NCI-H1694 (cell line): ENCODE measurements at regions not wholly inside any gene's neighbourhood (a gene's known extent, or its start where the extent isn't known, plus 50 kb on each side); places are given as distances from the start of the nearest gene placed in this dataset.

Experiments used
- DNase-seq: peaks from one replicate; lab custom pipeline; 2025; lab: John Stamatoyannopoulos, UW

DNA sequence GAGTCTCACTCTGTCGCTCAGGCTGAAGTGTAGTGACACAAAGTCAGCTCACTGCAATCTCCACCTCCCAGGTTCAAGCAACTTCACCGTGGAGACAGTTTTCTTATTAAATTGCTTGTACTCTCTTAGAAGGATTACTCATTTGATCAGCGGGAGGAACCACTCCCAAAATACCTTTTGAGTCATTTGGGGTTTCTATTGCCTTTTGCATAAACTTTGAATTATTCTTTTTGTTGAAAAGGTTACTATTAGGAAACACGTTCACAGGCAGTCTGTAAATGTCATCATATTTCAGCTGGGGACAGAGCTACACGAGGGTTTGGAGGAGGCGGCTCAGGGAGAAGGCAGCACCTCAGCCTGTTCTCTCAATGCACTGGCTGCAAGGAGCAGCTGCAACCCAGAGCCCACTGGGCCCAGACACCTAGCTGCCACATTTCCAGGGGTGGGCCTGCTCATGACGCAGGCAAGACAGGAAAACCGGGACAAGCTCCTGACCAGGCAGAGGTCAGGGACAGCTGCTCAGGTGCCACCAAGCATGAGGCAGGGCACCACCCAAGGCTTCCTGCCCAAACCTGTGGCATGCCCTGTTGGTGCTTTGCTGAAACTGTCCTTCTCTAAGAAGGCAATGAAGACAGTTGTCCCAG lies 205.9 kb downstream of the BMP7 start:
- no peak for DNase-seq

DNA sequence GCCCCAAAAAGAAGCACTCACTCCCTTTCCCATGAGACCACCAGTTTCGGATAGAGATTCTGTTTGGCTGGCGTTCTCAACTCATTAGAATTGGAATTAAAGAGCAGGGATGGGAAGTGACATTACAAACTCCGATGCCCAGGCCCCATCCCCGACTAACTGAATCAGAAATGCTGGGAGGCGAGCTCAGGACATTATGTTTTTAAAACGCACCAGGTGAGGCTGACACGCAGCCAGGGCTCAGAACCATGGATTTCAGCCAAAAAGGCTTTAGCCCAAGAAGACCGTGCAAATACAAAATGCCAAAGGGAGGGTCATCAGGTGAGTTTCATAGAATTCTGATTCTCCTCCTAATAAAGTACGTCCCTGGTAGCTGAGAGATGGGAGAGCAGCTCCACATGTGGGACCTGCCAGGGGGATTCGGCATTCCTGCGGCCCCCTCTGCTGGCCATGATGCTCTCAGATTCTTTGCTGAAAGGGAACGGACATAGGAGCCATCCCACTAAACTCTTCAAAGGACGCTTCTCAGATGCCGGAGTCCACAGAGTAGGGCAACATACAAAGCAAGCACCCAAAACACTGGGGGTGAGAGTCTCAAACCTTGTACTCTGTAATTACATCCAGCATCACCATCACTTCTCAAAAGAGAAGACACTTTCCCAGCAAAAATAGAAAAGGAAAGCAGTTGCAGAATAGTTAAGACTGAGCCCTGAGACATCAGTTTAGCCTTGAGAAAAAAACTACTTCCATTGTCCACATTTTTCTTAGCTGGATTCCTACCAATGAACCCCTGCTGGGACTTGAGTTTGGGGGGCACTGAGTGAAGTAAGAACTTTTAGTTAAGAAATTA lies 205.2 kb downstream of the BMP7 start:
- no peak for DNase-seq

- DNase-seq, result no peak
These were observed 204.2 kb downstream of the BMP7 start for GRCh38 chr20:57062241-57062640.

- DNase-seq, result no peak
These were observed 203.7 kb downstream of the BMP7 start for GRCh38 chr20:57062696-57063270.

- DNase-seq, result no peak
These were observed 201.6 kb downstream of the BMP7 start for GRCh38 chr20:57064836-57065235.

DNA sequence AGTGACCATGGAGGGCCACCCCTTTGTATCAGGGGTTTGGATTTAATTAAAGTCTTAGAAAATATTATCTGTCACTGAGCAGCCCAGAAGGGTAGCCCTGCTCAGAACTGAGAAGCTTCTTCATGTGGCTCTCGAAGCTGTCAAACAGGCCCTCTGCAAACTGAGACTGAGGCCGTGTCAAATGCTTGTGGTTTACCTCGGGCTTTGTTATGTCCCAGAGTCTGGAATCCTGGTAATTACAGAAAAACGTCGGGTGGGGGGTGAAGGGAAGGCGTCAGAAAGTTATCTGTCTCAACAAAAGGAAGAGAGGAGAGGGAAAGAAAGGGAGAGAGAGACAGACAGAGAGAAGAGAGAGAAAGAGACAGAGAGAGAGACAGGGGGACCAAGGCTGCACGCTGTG lies 200.8 kb downstream of the BMP7 start:
- DNase-seq, result no peak

- no peak for DNase-seq
These were observed 200.1 kb downstream of the BMP7 start for GRCh38 chr20:57066126-57066900.

DNA sequence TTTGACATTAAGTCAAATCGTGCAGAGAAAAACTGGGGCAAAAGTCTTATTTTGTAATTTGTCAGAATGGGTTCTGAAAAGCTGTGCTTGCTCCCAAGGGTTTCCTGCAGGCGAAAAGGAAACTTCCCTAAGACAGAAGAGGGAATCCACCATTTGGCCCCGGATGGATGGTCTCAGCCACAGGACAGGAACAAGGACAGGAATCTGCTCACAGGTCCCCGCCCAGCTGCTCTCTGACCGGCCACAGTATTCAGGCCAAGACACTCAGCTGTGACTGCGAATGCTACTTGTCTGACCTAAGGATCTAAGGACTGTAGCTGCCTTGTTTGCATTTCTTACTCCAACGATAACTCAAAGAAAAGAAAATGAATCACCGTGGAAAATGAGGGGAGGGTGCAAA lies 197.0 kb downstream of the BMP7 start:
- no peak for DNase-seq

DNA sequence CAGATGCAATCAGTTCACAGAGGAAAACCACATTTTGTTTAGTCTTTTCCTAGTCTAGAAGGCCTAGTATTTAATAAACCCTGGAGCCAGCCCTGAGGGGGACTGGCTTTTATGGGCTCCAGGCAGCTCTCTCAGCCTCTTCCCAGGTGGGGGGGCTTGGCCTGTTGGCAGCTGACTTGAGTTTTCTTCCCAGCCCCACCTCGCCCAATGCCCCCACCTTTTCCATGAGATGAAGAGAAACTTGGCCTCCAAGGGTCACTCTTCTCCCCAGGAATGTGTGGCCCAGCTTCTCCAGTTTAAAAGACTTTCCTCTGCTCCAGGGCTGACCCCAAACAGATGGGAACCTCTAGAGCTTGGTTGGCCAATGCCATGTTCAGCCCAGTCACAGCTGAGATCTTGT lies 196.1 kb downstream of the BMP7 start:
- DNase-seq, result no peak

DNA sequence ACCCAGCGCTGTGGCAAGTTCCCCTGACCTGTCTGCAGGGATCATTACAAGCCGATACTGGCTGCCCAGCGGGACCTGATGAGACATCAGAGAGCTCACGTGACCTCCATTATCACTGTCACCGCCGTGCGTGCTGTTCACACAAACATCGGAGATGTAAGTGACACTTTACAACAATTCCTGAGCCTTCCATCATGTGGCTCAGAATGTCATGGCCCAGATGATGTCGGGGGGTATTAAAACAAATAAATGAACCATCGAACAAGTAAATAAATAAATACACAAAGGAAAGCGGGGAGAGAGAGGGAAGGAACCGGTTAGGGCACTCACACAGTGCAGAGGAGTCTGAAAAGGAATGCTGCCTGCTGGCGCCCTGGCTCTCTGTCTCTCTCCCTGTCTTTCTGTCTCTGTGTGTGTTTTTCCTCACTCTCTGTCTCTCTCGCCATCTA lies 195.1 kb downstream of the BMP7 start:
- DNase-seq, result no peak

- DNase-seq, result no peak
These were observed 194.4 kb downstream of the BMP7 start for GRCh38 chr20:57071954-57072583.

DNA sequence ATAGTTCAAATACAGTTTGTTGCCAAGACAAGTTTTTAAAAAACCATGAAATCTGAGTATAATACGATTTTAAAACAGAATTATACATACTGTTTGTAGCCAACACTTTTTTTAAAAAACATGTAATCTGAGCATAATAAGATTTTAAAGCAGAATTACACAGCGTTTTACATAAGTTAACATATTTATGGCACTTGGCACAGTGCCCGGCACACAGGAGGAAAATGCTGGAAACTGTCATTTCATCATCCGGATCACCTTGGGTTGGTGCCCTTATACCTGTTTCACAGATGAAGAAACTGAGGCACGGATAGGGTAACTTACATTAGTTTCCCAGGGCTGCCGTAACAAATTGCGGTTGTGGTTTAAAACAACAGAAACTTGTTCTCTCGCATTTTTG lies 193.0 kb downstream of the BMP7 start:
- no peak for DNase-seq

DNA sequence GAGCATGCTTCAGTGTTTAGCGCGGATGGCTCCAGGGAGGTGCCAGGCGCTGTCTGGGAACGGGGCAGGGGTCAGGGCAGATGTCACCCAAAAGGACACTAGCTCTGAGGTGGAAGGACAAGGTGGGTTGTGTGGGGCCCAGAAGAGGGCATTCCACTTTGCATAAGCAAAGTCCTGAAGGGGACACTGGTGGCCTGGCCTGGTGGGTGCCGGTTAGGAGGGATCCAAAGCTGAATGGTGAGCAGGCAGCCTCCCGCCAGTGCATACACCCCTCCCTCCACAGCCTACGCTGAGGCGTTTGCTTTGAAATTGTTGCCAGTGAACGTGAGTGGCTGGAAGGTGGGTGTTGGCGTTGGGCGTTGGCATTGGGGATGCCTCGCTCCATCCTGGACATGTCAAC lies 192.1 kb downstream of the BMP7 start:
- no peak for DNase-seq

GRCh38 chr20:57075181-57075580 lies 191.3 kb downstream of the BMP7 start:
- DNase-seq, result no peak

DNA sequence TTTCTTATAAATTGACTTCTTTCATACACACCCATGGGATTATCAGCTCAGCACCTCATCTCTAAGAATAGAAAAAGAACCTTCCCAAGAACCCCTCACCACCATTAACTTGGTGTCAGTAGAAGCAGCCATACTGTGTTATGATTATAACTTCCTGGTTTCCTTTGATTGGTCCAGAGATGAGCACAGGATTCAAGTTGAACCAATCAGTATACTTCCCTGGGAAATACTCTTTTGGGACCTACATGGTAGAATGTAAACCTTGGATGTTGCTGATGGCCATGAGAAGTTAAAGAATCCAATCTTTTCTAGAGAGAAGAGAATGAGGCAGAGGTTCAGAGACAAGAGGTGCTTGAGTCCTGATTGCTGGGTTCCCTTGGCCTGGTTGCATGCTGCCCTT lies 190.8 kb downstream of the BMP7 start:
- no peak for DNase-seq

DNA sequence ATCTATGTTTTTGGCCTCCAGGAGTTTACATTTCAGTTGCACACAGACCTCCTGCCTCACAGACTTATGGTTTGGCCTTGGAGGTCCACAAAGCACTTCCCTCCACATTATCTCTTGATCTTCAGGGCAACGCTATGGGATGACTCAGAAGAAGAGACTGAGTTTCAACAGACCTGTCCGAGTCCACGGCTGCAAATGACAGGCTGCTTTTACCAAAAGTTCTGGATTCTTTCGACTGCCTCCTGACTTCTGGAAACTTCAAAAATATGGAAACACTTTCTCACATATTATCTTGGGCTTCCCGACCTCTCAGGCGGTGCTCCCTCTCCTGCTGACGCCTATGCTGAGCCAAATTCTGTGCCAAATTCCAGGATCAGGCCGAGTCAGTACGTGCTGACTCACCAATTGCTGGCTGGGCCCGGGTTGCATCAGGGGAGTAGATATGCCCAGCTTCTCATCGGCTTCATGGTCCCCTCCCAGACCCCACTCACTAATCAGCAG lies 190.2 kb downstream of the BMP7 start:
- DNase-seq, result no peak

DNA sequence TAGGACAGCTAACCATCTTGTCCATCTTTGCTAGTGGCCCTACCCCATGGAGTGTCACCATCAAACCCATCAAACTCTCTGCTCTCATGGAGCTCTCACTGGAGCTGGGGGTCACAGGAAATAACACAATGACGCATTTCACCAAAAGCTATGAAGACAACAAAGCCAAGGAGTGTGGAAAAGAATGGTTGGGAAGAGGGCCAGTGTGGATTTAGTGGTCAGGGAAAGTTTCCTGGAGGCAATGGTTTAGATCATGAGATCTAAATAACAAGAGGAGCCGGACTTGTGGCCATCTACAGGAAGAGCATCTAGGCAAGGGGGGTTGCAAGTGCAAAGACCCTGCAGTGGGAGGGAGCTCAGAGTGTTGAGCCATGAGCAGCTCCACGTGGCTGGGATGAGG lies 189.5 kb downstream of the BMP7 start:
- no peak for DNase-seq

DNA sequence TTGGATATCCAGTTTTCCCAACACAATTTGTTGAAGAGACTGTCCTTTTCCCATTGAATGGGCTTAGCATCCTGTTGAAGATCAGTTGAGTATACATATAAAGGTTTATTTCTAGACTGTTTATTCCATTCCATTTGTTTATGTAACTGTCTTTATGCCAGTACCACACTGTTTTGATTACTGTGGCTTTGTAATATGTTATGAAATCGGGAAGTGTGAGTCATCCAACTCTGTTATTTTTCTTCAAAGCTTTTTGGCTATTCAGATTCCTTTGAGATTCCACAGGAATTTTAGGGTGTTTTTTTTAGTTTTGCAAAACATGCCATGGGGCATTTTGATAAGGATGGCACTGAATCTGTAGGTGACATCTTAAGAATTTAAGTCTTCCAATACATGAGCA lies 188.3 kb downstream of the BMP7 start:
- DNase-seq, result no peak

DNA sequence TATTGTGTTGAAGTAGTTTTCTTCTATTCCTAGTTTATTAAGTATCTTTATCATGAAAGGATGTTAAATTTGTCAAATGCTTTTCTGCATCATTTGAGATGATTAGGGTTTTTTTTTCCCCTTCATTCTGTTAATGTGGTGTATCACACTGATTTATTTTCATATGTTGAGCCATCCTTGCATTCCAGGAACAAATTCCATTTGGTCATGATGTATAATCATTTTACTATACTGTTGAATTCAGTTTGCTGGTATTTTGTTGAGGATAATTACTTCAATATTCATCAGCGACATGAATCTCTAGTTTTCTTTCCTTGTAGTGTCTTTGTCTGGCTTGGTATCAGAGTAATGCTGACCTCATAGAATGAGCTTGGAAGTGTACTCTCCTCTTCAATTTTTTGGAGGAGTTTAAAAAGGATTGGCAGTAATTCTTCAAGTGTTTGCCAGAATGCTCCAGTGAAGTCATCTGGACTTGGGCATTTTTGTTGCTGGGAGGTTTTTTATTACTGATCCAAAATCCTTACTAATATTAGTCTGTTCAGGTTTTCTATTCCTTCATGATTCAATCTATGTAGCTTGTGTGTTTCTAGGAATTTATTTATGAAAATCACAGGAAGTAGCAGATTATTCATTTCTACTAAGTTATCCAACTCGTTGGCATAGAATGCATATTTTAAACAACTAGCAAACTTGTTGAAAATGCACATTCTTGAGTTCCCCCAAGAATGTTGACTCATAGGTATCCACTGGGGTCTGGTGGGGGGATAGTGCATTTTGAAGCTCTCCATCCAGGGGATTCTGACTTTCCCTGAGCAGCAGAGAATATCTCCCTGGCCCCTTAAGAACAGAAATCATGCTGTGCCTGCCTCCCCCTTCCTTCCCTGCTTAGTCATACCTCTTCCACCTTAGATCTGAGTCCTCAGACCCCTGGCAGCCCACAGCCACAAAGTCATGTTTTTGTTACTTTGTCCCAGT lies 187.1 kb downstream of the BMP7 start:
- DNase-seq, result no peak

- no peak for DNase-seq
These were observed 185.6 kb downstream of the BMP7 start for GRCh38 chr20:57080796-57081195.
